C4-2B (cell line): ENCODE measurements at regions not wholly inside any gene's neighbourhood (a gene's known extent, or its start where the extent isn't known, plus 50 kb on each side); places are given as distances from the start of the nearest gene placed in this dataset.

Experiments used
- CTCF ChIP-seq: fragments of 450-650 bp; conservative IDR thresholded peaks from 2 replicates; pipeline ENCODE4 v1.5.1; 2017; ENCODE audit warnings: mild to moderate bottlenecking
- ZFX ChIP-seq: fragments of 450-650 bp; IDR thresholded peaks from 2 replicates; pipeline ENCODE4 v1.6.1; 2017

DNA sequence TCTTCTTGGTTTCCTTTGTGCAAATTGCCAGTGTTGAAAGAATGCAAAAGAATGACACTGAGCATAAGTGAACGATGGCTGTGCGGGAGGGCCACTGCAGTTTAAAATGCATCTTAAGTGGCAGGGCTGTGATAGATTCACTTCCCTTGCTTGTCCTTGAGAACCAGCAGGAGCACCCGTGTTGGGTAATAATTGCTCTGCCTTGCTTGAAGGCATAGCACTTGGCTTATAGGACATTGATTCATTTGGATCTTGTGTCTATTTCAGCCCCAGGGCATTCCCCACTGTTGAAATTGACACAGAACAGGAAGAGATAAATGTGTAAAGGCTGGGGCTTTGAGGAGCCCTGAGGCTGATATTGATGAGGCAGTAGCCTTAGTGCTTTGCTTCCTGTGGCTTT, 1003.7 kb upstream of the GYPC start:
- no peak for TF ChIP-seq CTCF
- no peak for TF ChIP-seq ZFX
